ENCODE measurements at regions not wholly inside any gene's neighbourhood (a gene's known extent, or its start where the extent isn't known, plus 50 kb on each side); places are given as distances from the start of the nearest gene placed in this dataset.

DNA sequence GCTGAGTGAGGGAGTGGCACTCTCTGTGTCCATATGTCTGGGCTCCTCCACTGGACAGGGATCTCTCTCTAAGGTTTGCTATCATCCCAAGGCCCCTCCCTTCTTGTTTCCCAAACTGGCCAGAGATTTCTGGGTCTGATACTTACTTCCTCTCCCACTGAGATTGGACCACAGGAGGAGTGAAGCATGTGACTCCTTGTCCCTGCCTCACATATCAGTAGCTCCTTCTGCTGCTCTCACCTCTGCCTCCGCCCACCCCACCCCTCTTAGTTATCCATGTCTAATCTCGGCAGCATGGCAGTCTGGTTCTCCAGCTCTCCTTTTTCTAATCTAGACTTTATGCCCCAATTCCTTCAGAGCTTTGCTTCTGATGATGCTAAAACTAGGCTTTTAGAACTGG is 223.1 kb downstream of the RPLP1 start:
- no peak for TF ChIP-seq POLR2A (IDR thresholded peaks at IDR 0.05)
- TF ChIP-seq, protein P1, sequence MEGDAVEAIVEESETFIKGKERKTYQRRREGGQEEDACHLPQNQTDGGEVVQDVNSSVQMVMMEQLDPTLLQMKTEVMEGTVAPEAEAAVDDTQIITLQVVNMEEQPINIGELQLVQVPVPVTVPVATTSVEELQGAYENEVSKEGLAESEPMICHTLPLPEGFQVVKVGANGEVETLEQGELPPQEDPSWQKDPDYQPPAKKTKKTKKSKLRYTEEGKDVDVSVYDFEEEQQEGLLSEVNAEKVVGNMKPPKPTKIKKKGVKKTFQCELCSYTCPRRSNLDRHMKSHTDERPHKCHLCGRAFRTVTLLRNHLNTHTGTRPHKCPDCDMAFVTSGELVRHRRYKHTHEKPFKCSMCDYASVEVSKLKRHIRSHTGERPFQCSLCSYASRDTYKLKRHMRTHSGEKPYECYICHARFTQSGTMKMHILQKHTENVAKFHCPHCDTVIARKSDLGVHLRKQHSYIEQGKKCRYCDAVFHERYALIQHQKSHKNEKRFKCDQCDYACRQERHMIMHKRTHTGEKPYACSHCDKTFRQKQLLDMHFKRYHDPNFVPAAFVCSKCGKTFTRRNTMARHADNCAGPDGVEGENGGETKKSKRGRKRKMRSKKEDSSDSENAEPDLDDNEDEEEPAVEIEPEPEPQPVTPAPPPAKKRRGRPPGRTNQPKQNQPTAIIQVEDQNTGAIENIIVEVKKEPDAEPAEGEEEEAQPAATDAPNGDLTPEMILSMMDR (IDR thresholded peaks at IDR 0.05): no peak
- no peak for TF ChIP-seq POLR2AphosphoS5 (IDR thresholded peaks at IDR 0.05)

Measured in prostate gland (tissue), 2 donors.